Liver (tissue), 8 donors: ENCODE measurements at regions not wholly inside any gene's neighbourhood (a gene's known extent, or its start where the extent isn't known, plus 50 kb on each side); places are given as distances from the start of the nearest gene placed in this dataset.

Experiments used
- DNase-seq: peaks from one replicate; pipeline ENCODE4 v3.0.0-alpha.2; 2017; ENCODE audit warnings: low spot score
- H3K27ac ChIP-seq, 2 donors: one replicate each; pipeline ENCODE4 v1.7.0; 2013; ENCODE audit warnings: inconsistent platforms in 2 of 2, low read length in 2 of 2, control low read depth in 1 of 2, low read depth in 1 of 2, mild to moderate bottlenecking in 1 of 2
- H3K27me3 ChIP-seq, 4 donors: one replicate each; pipeline versions ENCODE4 v1.6.1 to v1.7.0; 2013; ENCODE audit warnings: low read length in 3 of 4, inconsistent platforms in 1 of 4, mild to moderate bottlenecking in 1 of 4, moderate library complexity in 1 of 4; ENCODE audit not compliant: control insufficient read depth in 4 of 4, insufficient read depth in 4 of 4
- H3K36me3 ChIP-seq, 4 donors: one replicate each; pipeline versions ENCODE4 v1.6.1 to v1.7.0; 2013; ENCODE audit warnings: low read length in 3 of 4, mild to moderate bottlenecking in 3 of 4, low read depth in 1 of 4, moderate library complexity in 1 of 4; ENCODE audit not compliant: control insufficient read depth in 4 of 4, insufficient read depth in 3 of 4
- H3K4me1 ChIP-seq, 4 donors: one replicate each; pipeline versions ENCODE4 v1.6.1 to v1.7.0; 2013; ENCODE audit warnings: low read length in 3 of 4, mild to moderate bottlenecking in 3 of 4, moderate library complexity in 1 of 4; ENCODE audit not compliant: control insufficient read depth in 4 of 4, insufficient read depth in 4 of 4
- H3K4me3 ChIP-seq, 3 donors: one replicate each; pipeline versions ENCODE4 v1.6.1 to v1.7.0; 2013; ENCODE audit warnings: low read length in 3 of 3, control low read depth in 1 of 3, low read depth in 1 of 3, mild to moderate bottlenecking in 1 of 3
- H3K9ac ChIP-seq, 2 donors: one replicate each; pipeline ENCODE4 v1.7.0; 2013; ENCODE audit warnings: low read length in 2 of 2, mild to moderate bottlenecking in 2 of 2, moderate library complexity in 2 of 2, control low read depth in 1 of 2, low read depth in 1 of 2
- H3K9me3 ChIP-seq, 4 donors: one replicate each; pipeline versions ENCODE4 v1.6.1 to v1.7.0; 2013; ENCODE audit warnings: low read length in 3 of 4; ENCODE audit not compliant: control insufficient read depth in 4 of 4
- EGR1 ChIP-seq, 2 donors: IDR thresholded peaks; 2 replicates each; pipeline ENCODE4 v1.6.1; 2016 to 2018; ENCODE audit warnings: antibody characterized with exemption in 2 of 2, low read depth in 2 of 2
- FOXA1 ChIP-seq: IDR thresholded peaks from 2 replicates; pipeline ENCODE4 v1.6.1; 2016; ENCODE audit warnings: antibody characterized with exemption
- GABPA ChIP-seq, 2 donors: IDR thresholded peaks in 1 of 2; conservative IDR thresholded peaks in 1 of 2; 2 replicates each; pipeline ENCODE4 v1.6.1; 2016; ENCODE audit warnings: antibody characterized with exemption in 2 of 2, mild to moderate bottlenecking in 1 of 2, moderate library complexity in 1 of 2
- HNF4A ChIP-seq, 2 donors: conservative IDR thresholded peaks; 2 replicates each; pipeline ENCODE4 v1.6.1; 2016; ENCODE audit warnings: antibody characterized with exemption in 2 of 2, mild to moderate bottlenecking in 2 of 2
- HNF4G ChIP-seq: IDR thresholded peaks from 2 replicates; pipeline ENCODE4 v1.6.1; 2016; ENCODE audit warnings: antibody characterized with exemption
- JUND ChIP-seq, 2 donors: IDR thresholded peaks; 2 replicates each; pipeline ENCODE4 v1.6.1; 2016; ENCODE audit warnings: antibody characterized with exemption in 2 of 2
- NR2F2 ChIP-seq: IDR thresholded peaks from 2 replicates; pipeline ENCODE4 v1.6.1; 2016; ENCODE audit warnings: antibody characterized with exemption
- RXRA ChIP-seq, 2 donors: IDR thresholded peaks; 2 replicates each; pipeline ENCODE4 v1.6.1; 2017 to 2018; ENCODE audit warnings: antibody characterized with exemption in 2 of 2, mild to moderate bottlenecking in 1 of 2
- SP1 ChIP-seq: IDR thresholded peaks from 2 replicates; pipeline ENCODE4 v1.6.1; 2018; ENCODE audit warnings: antibody characterized with exemption, mild to moderate bottlenecking
- WGBS: extraction: QIAGEN DNeasy Blood & Tissue Kit; methylation state at CpG from one replicate; pipeline ENCODE4 v1.1.7; 2013; 5-methylcytosine and 5-hydroxymethylcytosine counted together
- TF ChIP-seq, protein P1 (sequence below): IDR thresholded peaks from 2 replicates; pipeline ENCODE4 v1.6.1; 2016; ENCODE audit warnings: antibody characterized with exemption, mild to moderate bottlenecking
- TF ChIP-seq, protein P2 (sequence below): IDR thresholded peaks from 2 replicates; pipeline ENCODE4 v1.6.1; 2016; ENCODE audit warnings: antibody characterized with exemption
- TF ChIP-seq, protein P3 (sequence below): IDR thresholded peaks from 2 replicates; pipeline ENCODE4 v1.6.1; 2016; ENCODE audit warnings: antibody characterized with exemption
- TF ChIP-seq, protein P4 (sequence below): IDR thresholded peaks from 2 replicates; pipeline ENCODE4 v1.6.1; 2016; ENCODE audit warnings: antibody characterized with exemption
- TF ChIP-seq, protein P5 (sequence below): fragments of 150-350 bp; IDR thresholded peaks from 2 replicates; pipeline ENCODE4 v1.5.1; 2017; ENCODE audit warnings: improper control_type of control experiment, low read depth, low read length; ENCODE audit not compliant: missing input control
- donor health status: healthy.
- donor health status: healthy.
- donor health status: healthy.
- donor health status: healthy.
- donor health status: healthy.

DNA sequence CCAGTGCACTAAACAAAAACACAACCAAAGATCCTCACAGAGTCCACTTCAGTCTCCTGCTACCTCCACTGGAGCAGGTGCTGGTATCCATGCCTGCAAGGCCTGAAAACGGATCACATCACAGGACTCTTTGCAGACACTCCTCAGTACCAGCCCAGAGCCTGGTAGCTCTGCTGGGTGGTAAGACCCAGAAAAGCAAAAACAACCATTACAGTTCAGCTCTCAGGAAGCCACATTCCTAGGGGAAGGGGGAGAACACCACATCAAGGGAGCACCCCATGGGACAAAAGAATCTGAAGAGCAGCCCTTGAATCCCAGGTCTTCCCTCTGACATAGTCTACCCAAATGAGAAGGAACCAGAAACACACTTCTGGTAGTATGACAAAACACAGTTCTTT, 52.5 kb upstream of the PFN2 start (continued):
- TF ChIP-seq, protein P1, sequence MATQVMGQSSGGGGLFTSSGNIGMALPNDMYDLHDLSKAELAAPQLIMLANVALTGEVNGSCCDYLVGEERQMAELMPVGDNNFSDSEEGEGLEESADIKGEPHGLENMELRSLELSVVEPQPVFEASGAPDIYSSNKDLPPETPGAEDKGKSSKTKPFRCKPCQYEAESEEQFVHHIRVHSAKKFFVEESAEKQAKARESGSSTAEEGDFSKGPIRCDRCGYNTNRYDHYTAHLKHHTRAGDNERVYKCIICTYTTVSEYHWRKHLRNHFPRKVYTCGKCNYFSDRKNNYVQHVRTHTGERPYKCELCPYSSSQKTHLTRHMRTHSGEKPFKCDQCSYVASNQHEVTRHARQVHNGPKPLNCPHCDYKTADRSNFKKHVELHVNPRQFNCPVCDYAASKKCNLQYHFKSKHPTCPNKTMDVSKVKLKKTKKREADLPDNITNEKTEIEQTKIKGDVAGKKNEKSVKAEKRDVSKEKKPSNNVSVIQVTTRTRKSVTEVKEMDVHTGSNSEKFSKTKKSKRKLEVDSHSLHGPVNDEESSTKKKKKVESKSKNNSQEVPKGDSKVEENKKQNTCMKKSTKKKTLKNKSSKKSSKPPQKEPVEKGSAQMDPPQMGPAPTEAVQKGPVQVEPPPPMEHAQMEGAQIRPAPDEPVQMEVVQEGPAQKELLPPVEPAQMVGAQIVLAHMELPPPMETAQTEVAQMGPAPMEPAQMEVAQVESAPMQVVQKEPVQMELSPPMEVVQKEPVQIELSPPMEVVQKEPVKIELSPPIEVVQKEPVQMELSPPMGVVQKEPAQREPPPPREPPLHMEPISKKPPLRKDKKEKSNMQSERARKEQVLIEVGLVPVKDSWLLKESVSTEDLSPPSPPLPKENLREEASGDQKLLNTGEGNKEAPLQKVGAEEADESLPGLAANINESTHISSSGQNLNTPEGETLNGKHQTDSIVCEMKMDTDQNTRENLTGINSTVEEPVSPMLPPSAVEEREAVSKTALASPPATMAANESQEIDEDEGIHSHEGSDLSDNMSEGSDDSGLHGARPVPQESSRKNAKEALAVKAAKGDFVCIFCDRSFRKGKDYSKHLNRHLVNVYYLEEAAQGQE, result no peak
- TF ChIP-seq GABPA (IDR thresholded peaks at IDR 0.05 in 1 of 2, conservative IDR thresholded peaks at IDR 0.05 in 1 of 2), result no peak
- TF ChIP-seq EGR1 (IDR thresholded peaks at IDR 0.05; ENCODE audit: low read depth in 2 of 2), result no peak

DNA sequence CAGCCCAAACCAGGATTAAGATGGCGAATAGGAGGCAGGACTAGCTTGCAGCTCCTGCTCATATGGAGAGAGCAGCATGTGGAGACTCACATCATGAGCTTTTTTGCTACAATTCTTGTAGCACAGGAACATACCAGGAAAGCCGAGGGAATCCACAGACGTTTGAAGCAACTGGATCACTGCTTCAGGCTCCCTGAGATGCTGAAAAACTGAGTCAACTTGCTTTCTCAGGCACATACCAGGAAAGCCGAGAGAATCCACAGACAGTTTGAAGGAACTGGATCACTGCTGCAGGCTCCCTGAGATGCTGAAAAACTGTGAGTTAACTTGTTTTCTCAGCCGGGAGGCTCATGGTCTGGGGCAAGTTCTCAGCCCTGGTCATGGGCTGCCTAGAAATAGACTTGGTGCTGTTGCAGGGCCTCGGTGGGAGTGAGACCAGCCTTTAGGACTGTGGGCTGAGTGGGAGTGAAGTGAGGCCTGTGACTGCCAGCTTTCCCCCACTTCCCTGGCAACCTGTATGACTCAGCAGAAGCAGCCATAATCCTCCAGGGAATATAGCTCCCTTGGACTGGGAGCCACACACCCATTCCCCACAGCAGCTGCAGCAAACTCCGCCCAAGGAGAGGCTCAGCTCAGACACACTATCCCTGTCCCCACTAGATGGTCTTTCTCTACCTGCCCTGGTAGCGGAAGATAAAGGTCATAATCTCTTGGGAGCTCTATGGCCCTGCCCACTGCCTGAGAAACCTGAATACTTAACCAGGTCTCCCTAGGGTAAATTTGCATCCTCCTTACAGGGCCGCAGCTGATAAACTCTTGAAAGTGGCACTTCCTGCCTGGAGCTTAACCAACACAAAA, 51.9 kb upstream of the PFN2 start:
- 76% methylated on average over 9 of the region's 9 CpGs for WGBS
- TF ChIP-seq NR2F2, result no peak
- TF ChIP-seq GABPA (IDR thresholded peaks at IDR 0.05 in 1 of 2, conservative IDR thresholded peaks at IDR 0.05 in 1 of 2), result no peak
- no peak for TF ChIP-seq HNF4G
- no peak for TF ChIP-seq RXRA (IDR thresholded peaks at IDR 0.05)
- TF ChIP-seq, protein P2, sequence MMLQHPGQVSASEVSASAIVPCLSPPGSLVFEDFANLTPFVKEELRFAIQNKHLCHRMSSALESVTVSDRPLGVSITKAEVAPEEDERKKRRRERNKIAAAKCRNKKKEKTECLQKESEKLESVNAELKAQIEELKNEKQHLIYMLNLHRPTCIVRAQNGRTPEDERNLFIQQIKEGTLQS, result no peak
- no peak for TF ChIP-seq FOXA1
- no peak for TF ChIP-seq EGR1 (IDR thresholded peaks at IDR 0.05; ENCODE audit: low read depth in 2 of 2)
- no peak for TF ChIP-seq JUND (IDR thresholded peaks at IDR 0.05)
- TF ChIP-seq, protein P3, sequence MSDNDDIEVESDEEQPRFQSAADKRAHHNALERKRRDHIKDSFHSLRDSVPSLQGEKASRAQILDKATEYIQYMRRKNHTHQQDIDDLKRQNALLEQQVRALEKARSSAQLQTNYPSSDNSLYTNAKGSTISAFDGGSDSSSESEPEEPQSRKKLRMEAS, result no peak
- no peak for TF ChIP-seq SP1
- peaks cover 0 to 10% (median 4%) of the 10 kb centered on the region in 4 donors for H3K9me3 ChIP-seq
- no peaks in the 10 kb centered on the region for H3K36me3 ChIP-seq
- no peak overlapping the region for H3K9ac ChIP-seq
- H3K27ac ChIP-seq, result no peak overlapping the region
- no peak overlapping the region for H3K4me3 ChIP-seq
- H3K4me1 ChIP-seq, result no peaks in the 10 kb centered on the region
- DNase-seq, result no peak
- no peaks in the 10 kb centered on the region for H3K27me3 ChIP-seq

DNA sequence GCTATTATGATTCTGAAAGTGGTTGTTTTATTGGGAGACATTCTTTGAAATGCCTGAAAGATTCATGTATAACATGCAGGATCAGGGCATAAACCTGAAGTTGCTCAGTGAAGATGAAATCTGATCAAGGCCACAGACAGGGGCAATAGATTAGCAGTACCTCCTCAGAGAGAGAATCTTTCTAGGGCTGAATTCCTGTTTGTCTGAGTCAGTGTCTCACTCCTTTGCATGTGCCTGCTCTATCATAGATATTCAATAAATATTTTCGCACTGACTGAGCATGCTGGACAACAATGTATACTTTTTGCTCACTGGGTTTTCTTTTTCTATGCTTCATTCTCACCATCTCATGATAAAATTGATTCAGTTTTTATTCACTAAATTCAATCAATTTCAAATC, 49.8 kb upstream of the PFN2 start:
- 90% methylated on average over 1 of the region's 1 CpG for WGBS
- TF ChIP-seq, protein P4, sequence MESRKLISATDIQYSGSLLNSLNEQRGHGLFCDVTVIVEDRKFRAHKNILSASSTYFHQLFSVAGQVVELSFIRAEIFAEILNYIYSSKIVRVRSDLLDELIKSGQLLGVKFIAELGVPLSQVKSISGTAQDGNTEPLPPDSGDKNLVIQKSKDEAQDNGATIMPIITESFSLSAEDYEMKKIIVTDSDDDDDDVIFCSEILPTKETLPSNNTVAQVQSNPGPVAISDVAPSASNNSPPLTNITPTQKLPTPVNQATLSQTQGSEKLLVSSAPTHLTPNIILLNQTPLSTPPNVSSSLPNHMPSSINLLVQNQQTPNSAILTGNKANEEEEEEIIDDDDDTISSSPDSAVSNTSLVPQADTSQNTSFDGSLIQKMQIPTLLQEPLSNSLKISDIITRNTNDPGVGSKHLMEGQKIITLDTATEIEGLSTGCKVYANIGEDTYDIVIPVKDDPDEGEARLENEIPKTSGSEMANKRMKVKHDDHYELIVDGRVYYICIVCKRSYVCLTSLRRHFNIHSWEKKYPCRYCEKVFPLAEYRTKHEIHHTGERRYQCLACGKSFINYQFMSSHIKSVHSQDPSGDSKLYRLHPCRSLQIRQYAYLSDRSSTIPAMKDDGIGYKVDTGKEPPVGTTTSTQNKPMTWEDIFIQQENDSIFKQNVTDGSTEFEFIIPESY, result no peak
- TF ChIP-seq FOXA1, result no peak
- TF ChIP-seq, protein P2, result no peak
- TF ChIP-seq, protein P5, sequence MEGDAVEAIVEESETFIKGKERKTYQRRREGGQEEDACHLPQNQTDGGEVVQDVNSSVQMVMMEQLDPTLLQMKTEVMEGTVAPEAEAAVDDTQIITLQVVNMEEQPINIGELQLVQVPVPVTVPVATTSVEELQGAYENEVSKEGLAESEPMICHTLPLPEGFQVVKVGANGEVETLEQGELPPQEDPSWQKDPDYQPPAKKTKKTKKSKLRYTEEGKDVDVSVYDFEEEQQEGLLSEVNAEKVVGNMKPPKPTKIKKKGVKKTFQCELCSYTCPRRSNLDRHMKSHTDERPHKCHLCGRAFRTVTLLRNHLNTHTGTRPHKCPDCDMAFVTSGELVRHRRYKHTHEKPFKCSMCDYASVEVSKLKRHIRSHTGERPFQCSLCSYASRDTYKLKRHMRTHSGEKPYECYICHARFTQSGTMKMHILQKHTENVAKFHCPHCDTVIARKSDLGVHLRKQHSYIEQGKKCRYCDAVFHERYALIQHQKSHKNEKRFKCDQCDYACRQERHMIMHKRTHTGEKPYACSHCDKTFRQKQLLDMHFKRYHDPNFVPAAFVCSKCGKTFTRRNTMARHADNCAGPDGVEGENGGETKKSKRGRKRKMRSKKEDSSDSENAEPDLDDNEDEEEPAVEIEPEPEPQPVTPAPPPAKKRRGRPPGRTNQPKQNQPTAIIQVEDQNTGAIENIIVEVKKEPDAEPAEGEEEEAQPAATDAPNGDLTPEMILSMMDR, result no peak
- TF ChIP-seq GABPA (IDR thresholded peaks at IDR 0.05 in 1 of 2, conservative IDR thresholded peaks at IDR 0.05 in 1 of 2), result no peak
- no peak for TF ChIP-seq HNF4A (conservative IDR thresholded peaks at IDR 0.05)
- H3K9ac ChIP-seq, result no peak overlapping the region
- H3K27me3 ChIP-seq, result no peaks in the 10 kb centered on the region
- DNase-seq, result no peak
- no peaks in the 10 kb centered on the region for H3K4me1 ChIP-seq
- no peak overlapping the region for H3K4me3 ChIP-seq
- peaks cover 0 to 10% (median 4%) of the 10 kb centered on the region in 4 donors for H3K9me3 ChIP-seq
- no peak overlapping the region for H3K27ac ChIP-seq
- H3K36me3 ChIP-seq, result no peaks in the 10 kb centered on the region
